Lung (tissue), 11 donors: ENCODE measurements at regions not wholly inside any gene's neighbourhood (a gene's known extent, or its start where the extent isn't known, plus 50 kb on each side); places are given as distances from the start of the nearest gene placed in this dataset.

Source experiments
- ATAC-seq: fragments of 200-7000 bp; cut with Tn5 transposase; one replicate; pipeline ENCODE4 v1.9.1; 2020; ENCODE audit warnings: moderate number of reproducible peaks; ENCODE audit not compliant: insufficient read depth, low FRiP score
- DNase-seq, 3 donors: peaks; one replicate each; pipeline ENCODE4 v3.0.0-alpha.2; 2013 to 2017
- H3K27ac ChIP-seq, 2 donors: one replicate each; pipeline ENCODE4 v1.5.1; 2013; ENCODE audit warnings: mild to moderate bottlenecking in 2 of 2, moderate library complexity in 2 of 2, control low read depth in 1 of 2, inconsistent platforms in 1 of 2, low read depth in 1 of 2, low read length in 1 of 2
- H3K27me3 ChIP-seq, 3 donors: one replicate each; pipeline ENCODE4 v1.5.1; 2013; ENCODE audit warnings: low read length in 2 of 3; ENCODE audit not compliant: control insufficient read depth in 3 of 3, insufficient read depth in 3 of 3
- H3K36me3 ChIP-seq, 4 donors: one replicate each; pipeline ENCODE4 v1.5.1; 2013; ENCODE audit warnings: low read length in 4 of 4, mild to moderate bottlenecking in 1 of 4, moderate library complexity in 1 of 4; ENCODE audit not compliant: control insufficient read depth in 4 of 4, insufficient read depth in 4 of 4
- H3K4me1 ChIP-seq, 5 donors: one replicate each; pipeline ENCODE4 v1.5.1; 2013; ENCODE audit warnings: low read length in 5 of 5, mild to moderate bottlenecking in 2 of 5, moderate library complexity in 1 of 5; ENCODE audit not compliant: control insufficient read depth in 5 of 5, insufficient read depth in 5 of 5
- H3K4me3 ChIP-seq: one replicate; pipeline ENCODE4 v1.5.1; 2013; ENCODE audit warnings: mild to moderate bottlenecking, control low read depth, moderate library complexity
- H3K9ac ChIP-seq, 2 donors: one replicate each; pipeline ENCODE4 v1.5.1; 2013; ENCODE audit warnings: low read length in 2 of 2, control low read depth in 1 of 2; ENCODE audit not compliant: insufficient read depth in 1 of 2
- H3K9me3 ChIP-seq, 4 donors: one replicate each; pipeline ENCODE4 v1.5.1; 2013; ENCODE audit warnings: low read length in 3 of 4, mild to moderate bottlenecking in 1 of 4, moderate library complexity in 1 of 4; ENCODE audit not compliant: control insufficient read depth in 4 of 4, insufficient read depth in 3 of 4
- WGBS, 2 donors: extraction: QIAGEN DNeasy Blood & Tissue Kit; methylation state at CpG; one replicate each; pipeline ENCODE4 v1.1.7; 2013; 5-methylcytosine and 5-hydroxymethylcytosine counted together
- TF ChIP-seq, protein P1 (sequence below): IDR thresholded peaks from 2 replicates; pipeline ENCODE4 v1.5.1; 2012; ENCODE audit warnings: mild to moderate bottlenecking; ENCODE audit errors: control extremely low read depth, extremely low read depth
- donor health status: control.
- donor health status: control.
- donor health status: Bipolar disorder and iron deficiency.
- donor health status: healthy.
- donor health status: DM: yes; HTN: yes; CAD: no.

GRCh38 chr6:6409397-6410030 is 89.1 kb upstream of the F13A1 start:
- WGBS, 2 donors = 85 to 86% methylated on average over 7 of the region's 7 CpGs
- Histone ChIP-seq H3K4me3 (no peak overlapping the region), H3K4me1 (no peaks in the 10 kb centered on the region), H3K27ac (no peak overlapping the region), H3K9me3 (no peaks in the 10 kb centered on the region), H3K36me3 (no peaks in the 10 kb centered on the region), H3K9ac (no peak overlapping the region), H3K27me3 (no peaks in the 10 kb centered on the region)
- DNase-seq (no peak), ATAC-seq (no peak)
- TF ChIP-seq, protein P1, sequence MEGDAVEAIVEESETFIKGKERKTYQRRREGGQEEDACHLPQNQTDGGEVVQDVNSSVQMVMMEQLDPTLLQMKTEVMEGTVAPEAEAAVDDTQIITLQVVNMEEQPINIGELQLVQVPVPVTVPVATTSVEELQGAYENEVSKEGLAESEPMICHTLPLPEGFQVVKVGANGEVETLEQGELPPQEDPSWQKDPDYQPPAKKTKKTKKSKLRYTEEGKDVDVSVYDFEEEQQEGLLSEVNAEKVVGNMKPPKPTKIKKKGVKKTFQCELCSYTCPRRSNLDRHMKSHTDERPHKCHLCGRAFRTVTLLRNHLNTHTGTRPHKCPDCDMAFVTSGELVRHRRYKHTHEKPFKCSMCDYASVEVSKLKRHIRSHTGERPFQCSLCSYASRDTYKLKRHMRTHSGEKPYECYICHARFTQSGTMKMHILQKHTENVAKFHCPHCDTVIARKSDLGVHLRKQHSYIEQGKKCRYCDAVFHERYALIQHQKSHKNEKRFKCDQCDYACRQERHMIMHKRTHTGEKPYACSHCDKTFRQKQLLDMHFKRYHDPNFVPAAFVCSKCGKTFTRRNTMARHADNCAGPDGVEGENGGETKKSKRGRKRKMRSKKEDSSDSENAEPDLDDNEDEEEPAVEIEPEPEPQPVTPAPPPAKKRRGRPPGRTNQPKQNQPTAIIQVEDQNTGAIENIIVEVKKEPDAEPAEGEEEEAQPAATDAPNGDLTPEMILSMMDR = no peak

GRCh38 chr6:6411115-6411514 is 90.7 kb upstream of the F13A1 start:
- Histone ChIP-seq H3K9me3 (no peaks in the 10 kb centered on the region), H3K4me3 (no peak overlapping the region), H3K27ac (no peak overlapping the region), H3K4me1 (peaks cover 0 to 2% (median 0%) of the 10 kb centered on the region in 5 donors), H3K36me3 (no peaks in the 10 kb centered on the region), H3K27me3 (no peaks in the 10 kb centered on the region), H3K9ac (no peak overlapping the region)
- DNase-seq = no peak
- TF ChIP-seq, protein P1 = no peak
- ATAC-seq = no peak

GRCh38 chr6:6412221-6412620 is 91.8 kb upstream of the F13A1 start:
- Histone ChIP-seq H3K36me3 (no peaks in the 10 kb centered on the region), H3K9me3 (no peaks in the 10 kb centered on the region), H3K9ac (no peak overlapping the region), H3K27me3 (no peaks in the 10 kb centered on the region), H3K4me1 (peaks cover 0 to 4% (median 0%) of the 10 kb centered on the region in 5 donors), H3K27ac (no peak overlapping the region), H3K4me3 (no peak overlapping the region)
- DNase-seq = no peak
- TF ChIP-seq, protein P1 = no peak
- WGBS, 2 donors = 49 to 63% methylated on average over 4 of the region's 4 CpGs
- ATAC-seq = no peak

DNA sequence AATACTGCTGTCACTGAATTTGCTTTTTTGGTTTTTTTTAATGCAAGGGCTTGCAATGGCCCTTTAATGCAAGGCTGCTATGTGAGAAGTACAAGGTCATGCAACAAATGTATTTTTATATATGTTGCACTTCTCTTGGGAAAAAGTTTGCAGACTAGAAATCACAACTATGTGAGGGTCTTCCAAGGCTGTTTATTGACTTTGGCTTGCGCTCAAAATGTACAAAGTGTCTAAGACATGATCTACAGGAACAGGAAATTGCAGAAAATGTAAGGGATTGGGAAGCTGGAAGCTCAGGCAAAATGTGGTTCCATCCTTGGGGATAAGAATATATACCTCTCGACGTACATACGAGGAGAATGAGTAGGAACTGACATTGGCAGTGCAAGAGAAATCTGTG is 92.2 kb upstream of the F13A1 start:
- no peak overlapping the region for H3K9ac ChIP-seq
- TF ChIP-seq, protein P1 = no peak
- H3K27ac ChIP-seq = no peak overlapping the region
- ATAC-seq (no peak), DNase-seq (peak in 2 of 3 donors; percentile 11 to 53)
- no peaks in the 10 kb centered on the region for H3K9me3 ChIP-seq
- no peak overlapping the region for H3K4me3 ChIP-seq
- H3K27me3 ChIP-seq = no peaks in the 10 kb centered on the region
- 89 to 91% methylated on average over 4 of the region's 4 CpGs for WGBS, 2 donors
- no peaks in the 10 kb centered on the region for H3K36me3 ChIP-seq
- peaks cover 0 to 5% (median 0%) of the 10 kb centered on the region in 5 donors for H3K4me1 ChIP-seq
